ENCODE measurements at regions not wholly inside any gene's neighbourhood (a gene's known extent, or its start where the extent isn't known, plus 50 kb on each side); places are given as distances from the start of the nearest gene placed in this dataset.

GRCh38 chr6:134469702-134470456 lies 152.0 kb upstream of the SGK1 start:
- Mint-ChIP-seq H3K4me3 (no peak overlapping the region), H3K4me1 (peaks cover 30% of the 10 kb centered on the region), H3K9me3 (no peaks in the 10 kb centered on the region), H3K27me3 (ENCODE audit: low read depth, poor library complexity) (peaks cover 8% of the 10 kb centered on the region), H3K27ac (no peak overlapping the region), H3K36me3 (ENCODE audit: low read depth) (no peaks in the 10 kb centered on the region)
- no peak for DNase-seq
- no peak for TF ChIP-seq CTCF (IDR thresholded peaks at IDR 0.05)

GRCh38 chr6:134468633-134469032 lies 150.7 kb upstream of the SGK1 start:
- Mint-ChIP-seq H3K27ac (no peak overlapping the region), H3K27me3 (ENCODE audit: low read depth, poor library complexity) (peaks cover 8% of the 10 kb centered on the region)
- no peak for TF ChIP-seq CTCF (IDR thresholded peaks at IDR 0.05)

DNA sequence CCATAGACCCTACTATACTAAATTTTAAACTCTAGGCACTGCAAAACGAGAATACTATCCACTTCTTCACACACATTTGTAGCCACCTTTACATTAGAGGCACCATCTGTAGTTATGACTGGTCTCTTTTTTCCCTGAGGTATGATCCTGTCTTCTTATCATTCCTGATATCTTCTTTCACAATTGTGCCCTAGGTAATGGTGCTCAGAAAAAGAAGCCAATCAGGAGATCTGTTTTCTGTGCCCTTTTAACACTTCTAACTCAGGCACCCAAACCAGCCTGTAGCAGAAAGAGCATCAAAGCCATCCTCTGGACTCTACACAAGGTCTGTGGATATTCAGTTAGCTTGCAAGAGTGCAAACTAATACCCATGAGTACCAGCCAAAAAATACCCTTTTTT lies 149.7 kb upstream of the SGK1 start:
- Mint-ChIP-seq H3K27me3 (ENCODE audit: low read depth, poor library complexity) (peaks cover 8% of the 10 kb centered on the region), H3K27ac (peak overlapping the region; percentile 45), H3K36me3 (ENCODE audit: low read depth) (no peaks in the 10 kb centered on the region), H3K4me1 (peaks cover 26% of the 10 kb centered on the region), H3K4me3 (no peak overlapping the region), H3K9me3 (no peaks in the 10 kb centered on the region)
- TF ChIP-seq CTCF (IDR thresholded peaks at IDR 0.05), result no peak
- no peak for DNase-seq

More at GRCh38 chr6:134468633-134469032, 150.7 kb upstream of the SGK1 start:
- Mint-ChIP-seq H3K4me3 (no peak overlapping the region), H3K4me1 (peaks cover 26% of the 10 kb centered on the region), H3K9me3 (no peaks in the 10 kb centered on the region), H3K36me3 (ENCODE audit: low read depth) (no peaks in the 10 kb centered on the region)
- no peak for DNase-seq

DNA sequence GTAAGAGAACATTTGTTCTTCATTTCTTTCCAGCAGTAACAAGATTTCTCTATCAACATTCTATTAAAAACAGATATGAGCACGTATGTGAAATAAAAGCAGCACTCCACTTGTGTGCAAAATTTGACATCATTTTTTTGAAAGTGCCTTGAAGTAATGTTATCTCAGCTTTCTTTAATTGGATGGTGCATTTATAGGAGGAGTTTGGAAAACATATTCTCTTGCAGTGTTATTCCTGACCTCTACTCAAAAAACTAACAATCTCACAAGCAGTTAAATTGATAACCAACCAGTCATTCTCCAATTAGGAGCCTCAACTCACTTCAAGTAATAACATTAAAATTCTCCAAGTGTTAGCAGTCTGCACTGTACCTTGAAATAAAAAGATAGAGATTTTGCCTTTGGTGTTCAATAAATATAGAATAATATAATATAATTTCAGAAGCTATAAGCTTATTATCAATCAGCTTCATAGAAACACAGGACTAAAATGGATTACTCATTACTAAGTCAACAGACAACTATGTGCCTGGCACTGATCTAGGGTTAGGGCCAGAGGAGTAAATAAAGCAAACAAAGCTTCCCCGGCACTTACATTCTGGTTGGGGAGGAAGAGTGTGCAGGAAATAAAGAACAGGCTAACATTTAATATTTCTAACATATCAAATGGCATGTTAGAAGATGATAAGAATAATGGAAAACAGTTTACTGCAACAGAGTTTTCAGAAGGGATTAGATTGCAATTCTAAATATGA lies 149.0 kb upstream of the SGK1 start:
- no peak for DNase-seq
- no peaks in the 10 kb centered on the region for H3K9me3 Mint-ChIP-seq
- H3K36me3 Mint-ChIP-seq (ENCODE audit: low read depth), result no peaks in the 10 kb centered on the region
- no peak for TF ChIP-seq CTCF (IDR thresholded peaks at IDR 0.05)
- no peak overlapping the region for H3K4me3 Mint-ChIP-seq
- H3K4me1 Mint-ChIP-seq, result peaks cover 26% of the 10 kb centered on the region
- no peak overlapping the region for H3K27ac Mint-ChIP-seq
- H3K27me3 Mint-ChIP-seq (ENCODE audit: low read depth, poor library complexity), result peaks cover 8% of the 10 kb centered on the region

- no peak overlapping the region for H3K4me3 Mint-ChIP-seq
- H3K27me3 Mint-ChIP-seq (ENCODE audit: low read depth, poor library complexity), result peaks cover 7% of the 10 kb centered on the region
- H3K4me1 Mint-ChIP-seq, result peaks cover 28% of the 10 kb centered on the region
- DNase-seq, result no peak
- no peaks in the 10 kb centered on the region for H3K36me3 Mint-ChIP-seq (ENCODE audit: low read depth)
- no peak overlapping the region for H3K27ac Mint-ChIP-seq
- no peak for TF ChIP-seq CTCF (IDR thresholded peaks at IDR 0.05)
- H3K9me3 Mint-ChIP-seq, result no peaks in the 10 kb centered on the region
Measured at GRCh38 chr6:134464690-134465411, 146.9 kb upstream of the SGK1 start.
